AG09319 (cell line): ENCODE measurements at regions not wholly inside any gene's neighbourhood (a gene's known extent, or its start where the extent isn't known, plus 50 kb on each side); places are given as distances from the start of the nearest gene placed in this dataset.

ENCODE experiments used
- DNase-seq: peaks from one replicate; pipeline ENCODE4 v3.0.0-alpha.2; 2010; ENCODE audit warnings: low read depth; ENCODE audit errors: extremely low read depth
- CTCF ChIP-seq: IDR thresholded peaks from 2 replicates; pipeline ENCODE4 v1.5.1; 2011; ENCODE audit warnings: low read depth, mild to moderate bottlenecking, inconsistent platforms, low read length, moderate library complexity

GRCh38 chr3:102544741-102545140 is 109.9 kb downstream of the ZPLD1 start:
- TF ChIP-seq CTCF = no peak
- no peak for DNase-seq

GRCh38 chr3:102545276-102545675 is 110.5 kb downstream of the ZPLD1 start:
- DNase-seq = no peak
- no peak for TF ChIP-seq CTCF

DNA sequence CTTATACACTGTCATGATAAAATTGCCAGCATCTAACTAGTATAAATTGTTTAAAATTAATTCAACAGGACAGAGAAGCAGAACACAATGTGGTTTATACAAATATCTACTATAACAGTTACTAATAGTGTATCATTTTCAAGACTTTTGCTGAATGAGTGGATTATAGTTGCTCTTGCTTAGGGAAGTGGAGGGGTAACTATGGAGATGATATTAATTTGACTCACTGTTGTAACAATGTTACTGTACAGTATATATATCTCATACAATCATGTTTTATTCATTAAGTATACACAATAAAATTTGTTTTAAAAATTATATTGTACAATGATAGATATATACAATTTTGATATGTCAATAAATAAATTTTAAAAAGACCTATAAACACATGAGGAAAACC is 119.1 kb downstream of the ZPLD1 start:
- no peak for DNase-seq
- TF ChIP-seq CTCF = no peak

DNA sequence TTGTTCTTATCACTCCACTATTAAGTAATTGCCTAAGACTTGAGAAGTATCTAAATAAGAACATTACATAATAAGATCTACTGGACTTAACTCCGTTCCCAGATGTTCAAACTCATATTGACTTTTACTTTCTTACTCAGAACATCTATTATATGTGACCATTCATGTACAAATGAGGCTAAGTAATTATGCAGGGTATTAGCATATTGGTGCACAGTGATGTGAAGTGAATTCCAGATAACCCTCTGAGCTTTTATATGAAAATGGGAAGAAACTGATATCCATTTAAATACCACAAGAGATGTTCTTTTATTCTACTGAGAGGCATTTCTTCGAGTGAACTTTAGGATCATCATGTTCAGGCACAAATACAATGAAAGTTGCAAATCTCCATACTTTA is 135.7 kb downstream of the ZPLD1 start:
- no peak for TF ChIP-seq CTCF
- no peak for DNase-seq

GRCh38 chr3:102571006-102571405 is 136.2 kb downstream of the ZPLD1 start:
- DNase-seq = no peak
- no peak for TF ChIP-seq CTCF

GRCh38 chr3:102571720-102572384 is 137.0 kb downstream of the ZPLD1 start:
- DNase-seq = no peak
- no peak for TF ChIP-seq CTCF

GRCh38 chr3:102573483-102574028 is 138.7 kb downstream of the ZPLD1 start:
- TF ChIP-seq CTCF = no peak
- DNase-seq = no peak
